ENCODE measurements at regions not wholly inside any gene's neighbourhood (a gene's known extent, or its start where the extent isn't known, plus 50 kb on each side); places are given as distances from the start of the nearest gene placed in this dataset.

DNA sequence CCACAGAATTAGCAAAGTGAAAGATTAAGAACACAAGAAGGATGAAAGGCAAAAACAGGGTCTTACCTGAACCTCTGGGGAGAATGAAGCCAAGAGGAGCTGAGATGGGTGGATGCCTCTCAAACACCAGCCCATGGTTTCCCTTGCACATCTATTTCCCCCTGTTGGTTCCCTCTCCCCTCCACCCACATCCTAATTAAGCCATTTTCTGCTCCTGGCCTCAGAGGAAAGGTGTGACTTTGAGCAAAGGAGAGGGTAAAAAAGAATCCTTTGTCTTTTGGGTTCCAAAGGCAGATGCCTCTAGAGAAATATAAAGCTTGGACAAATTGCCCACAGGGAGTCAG, 214.9 kb downstream of the RAP2A start:
- no peak for TF ChIP-seq ZFX (IDR thresholded peaks at IDR 0.05)
- TF ChIP-seq, protein P1, sequence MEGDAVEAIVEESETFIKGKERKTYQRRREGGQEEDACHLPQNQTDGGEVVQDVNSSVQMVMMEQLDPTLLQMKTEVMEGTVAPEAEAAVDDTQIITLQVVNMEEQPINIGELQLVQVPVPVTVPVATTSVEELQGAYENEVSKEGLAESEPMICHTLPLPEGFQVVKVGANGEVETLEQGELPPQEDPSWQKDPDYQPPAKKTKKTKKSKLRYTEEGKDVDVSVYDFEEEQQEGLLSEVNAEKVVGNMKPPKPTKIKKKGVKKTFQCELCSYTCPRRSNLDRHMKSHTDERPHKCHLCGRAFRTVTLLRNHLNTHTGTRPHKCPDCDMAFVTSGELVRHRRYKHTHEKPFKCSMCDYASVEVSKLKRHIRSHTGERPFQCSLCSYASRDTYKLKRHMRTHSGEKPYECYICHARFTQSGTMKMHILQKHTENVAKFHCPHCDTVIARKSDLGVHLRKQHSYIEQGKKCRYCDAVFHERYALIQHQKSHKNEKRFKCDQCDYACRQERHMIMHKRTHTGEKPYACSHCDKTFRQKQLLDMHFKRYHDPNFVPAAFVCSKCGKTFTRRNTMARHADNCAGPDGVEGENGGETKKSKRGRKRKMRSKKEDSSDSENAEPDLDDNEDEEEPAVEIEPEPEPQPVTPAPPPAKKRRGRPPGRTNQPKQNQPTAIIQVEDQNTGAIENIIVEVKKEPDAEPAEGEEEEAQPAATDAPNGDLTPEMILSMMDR (conservative IDR thresholded peaks at IDR 0.05), result no peak
- H3K27ac ChIP-seq, result no peak overlapping the region

DNA sequence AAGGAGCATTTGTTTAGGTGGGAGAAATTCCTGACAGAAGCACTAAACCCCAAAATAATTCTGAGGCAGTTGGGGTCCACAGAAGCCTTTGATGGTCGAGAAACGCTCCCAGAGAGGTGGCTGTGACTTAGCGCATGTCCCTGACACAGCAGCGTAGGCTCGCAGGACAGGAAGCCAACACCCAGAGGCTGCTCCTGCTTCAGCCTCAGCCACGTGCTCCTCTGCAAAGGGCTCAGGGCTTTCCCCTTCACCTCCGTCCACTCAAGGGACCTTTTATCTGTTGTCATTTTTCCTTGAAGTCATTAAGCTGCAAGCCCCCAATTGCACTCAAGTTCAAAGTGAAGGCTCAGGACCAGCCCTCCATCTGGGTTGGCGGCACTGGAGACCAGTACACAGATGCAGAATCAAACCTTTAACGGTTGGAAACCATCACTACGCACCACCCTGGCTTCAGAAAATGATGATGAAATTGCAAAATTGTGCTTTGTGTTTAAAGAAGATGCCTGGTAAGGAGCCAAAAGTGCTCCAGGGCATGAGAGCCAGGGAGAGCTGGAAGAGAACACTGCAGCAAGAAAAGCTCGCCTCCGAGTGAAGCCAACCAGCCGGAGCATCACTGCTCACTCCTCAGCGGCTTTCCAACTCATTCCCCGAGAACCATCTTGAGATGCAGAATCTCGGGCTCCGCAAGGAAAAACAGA, 219.6 kb downstream of the RAP2A start:
- TF ChIP-seq, protein P1 (conservative IDR thresholded peaks at IDR 0.05), result no peak
- TF ChIP-seq ZFX (IDR thresholded peaks at IDR 0.05), result no peak
- H3K27ac ChIP-seq, result no peak overlapping the region

DNA sequence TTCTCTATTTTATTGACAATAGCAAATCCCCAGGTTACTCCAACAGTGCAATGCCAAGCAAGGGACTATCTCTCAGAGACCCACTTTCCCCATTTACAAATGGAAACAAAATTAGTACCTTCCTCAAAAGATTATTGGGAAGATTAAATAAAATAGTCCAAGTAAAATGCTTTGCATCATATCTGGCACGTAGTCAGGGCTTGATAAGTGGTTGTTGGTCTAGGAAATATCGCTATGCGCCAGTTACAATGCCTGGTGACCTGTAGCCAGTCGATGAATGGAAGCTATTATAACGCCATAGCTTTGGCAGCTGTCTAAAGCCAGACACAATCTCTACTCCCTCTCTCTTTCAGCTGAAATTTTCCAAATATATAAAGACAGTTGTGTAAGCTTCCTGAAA, 220.3 kb downstream of the RAP2A start:
- H3K27ac ChIP-seq, result no peak overlapping the region
- no peak for TF ChIP-seq ZFX (IDR thresholded peaks at IDR 0.05)
- TF ChIP-seq, protein P1 (conservative IDR thresholded peaks at IDR 0.05), result no peak

DNA sequence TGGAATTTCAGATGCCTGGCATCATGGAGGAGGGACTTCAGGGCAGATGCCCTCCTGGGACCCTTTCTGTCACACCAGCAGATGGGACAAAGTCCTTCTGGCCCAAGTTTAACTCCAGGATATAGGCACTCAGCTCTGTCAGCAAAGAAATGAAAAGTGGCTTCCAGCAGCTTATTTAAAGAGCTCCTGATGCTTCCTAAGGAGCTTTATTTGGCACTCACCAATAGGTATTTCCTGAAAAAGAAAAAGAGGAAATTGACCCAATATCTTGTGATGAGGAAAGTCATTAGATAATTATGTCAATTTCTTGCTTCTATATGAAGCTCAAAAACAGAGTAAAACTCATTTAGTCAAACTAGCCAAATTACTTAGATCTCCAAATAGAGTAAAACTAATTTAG, 224.6 kb downstream of the RAP2A start:
- no peak for TF ChIP-seq ZFX (IDR thresholded peaks at IDR 0.05)
- TF ChIP-seq, protein P1 (conservative IDR thresholded peaks at IDR 0.05), result no peak
- no peak overlapping the region for H3K27ac ChIP-seq

DNA sequence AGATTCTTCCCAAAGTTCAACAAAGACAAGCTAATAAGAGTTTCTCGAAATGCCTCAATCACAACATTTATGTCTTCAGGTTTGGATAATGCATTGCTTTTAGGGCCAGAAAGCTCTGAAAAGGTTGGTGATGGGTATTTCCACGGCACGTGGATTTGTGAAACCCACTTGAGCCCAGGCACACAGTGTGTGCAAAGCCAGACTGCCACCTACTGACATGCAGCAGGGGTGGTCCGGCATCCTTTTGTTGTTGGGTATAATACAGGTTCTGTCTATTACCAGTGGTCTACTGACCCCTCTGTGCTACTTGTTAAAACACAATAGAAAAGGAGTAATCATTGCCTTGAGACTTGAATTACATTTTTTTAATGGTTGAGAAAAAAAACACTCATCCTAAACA, 225.6 kb downstream of the RAP2A start:
- TF ChIP-seq, protein P1 (conservative IDR thresholded peaks at IDR 0.05), result peak; percentile 34
- TF ChIP-seq ZFX (IDR thresholded peaks at IDR 0.05), result no peak
- no peak overlapping the region for H3K27ac ChIP-seq

DNA sequence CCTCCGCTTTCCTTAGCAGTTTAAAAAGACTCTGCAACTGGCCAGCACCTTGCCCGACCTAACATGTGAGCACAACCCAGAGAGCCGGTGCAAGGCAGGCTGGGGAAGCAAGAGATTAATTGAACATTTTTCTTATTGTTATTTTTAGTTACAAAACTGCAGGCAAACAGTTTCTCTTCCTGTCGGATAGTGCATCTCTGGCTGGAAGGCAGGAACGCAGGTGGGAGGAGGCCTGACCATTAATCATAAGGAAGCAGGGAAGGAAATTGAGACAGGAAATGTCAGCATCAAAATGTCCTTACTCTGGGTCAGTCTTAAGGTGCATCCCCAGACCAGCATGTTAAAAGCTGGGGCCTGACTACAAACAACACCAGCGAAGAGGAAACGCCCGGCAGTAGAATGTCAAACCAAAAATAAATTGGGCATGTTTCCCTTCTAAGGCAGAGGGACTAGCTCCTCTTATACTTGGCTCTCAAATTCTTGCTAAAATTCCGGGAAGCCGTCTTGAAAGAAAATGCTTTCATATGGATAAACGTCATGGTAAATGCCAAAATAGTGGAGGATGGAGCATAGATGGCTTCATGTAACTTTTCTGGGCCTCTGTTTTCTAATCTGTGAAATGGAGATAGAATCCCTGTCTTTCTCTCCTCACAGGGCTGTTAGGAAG, 226.8 kb downstream of the RAP2A start:
- H3K27ac ChIP-seq, result no peak overlapping the region
- TF ChIP-seq, protein P1 (conservative IDR thresholded peaks at IDR 0.05), result no peak
- TF ChIP-seq ZFX (IDR thresholded peaks at IDR 0.05), result no peak

DNA sequence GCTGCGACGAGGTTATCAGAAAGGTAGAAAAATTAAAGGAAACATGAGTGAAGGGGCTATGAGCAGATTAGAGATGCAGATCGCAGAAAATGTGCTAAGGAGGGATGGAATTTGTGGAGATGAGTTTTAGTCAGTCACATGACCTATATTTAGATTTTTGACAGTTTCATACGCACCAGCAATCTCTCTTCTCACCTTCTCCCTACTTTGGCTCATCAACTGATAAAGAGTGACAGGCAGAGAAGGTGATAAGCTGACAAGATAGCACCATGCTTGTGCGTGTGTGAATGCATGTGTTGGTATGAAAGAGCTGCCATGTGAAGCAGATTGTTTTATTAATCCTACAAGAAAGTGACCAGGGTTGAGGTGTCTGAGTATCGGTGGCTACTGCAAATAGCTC, 252.6 kb downstream of the RAP2A start:
- H3K27ac ChIP-seq, result no peak overlapping the region
- TF ChIP-seq, protein P1 (conservative IDR thresholded peaks at IDR 0.05), result no peak
- TF ChIP-seq ZFX (IDR thresholded peaks at IDR 0.05), result no peak
